Hindlimb muscle (tissue), 1 donor: ENCODE measurements at regions not wholly inside any gene's neighbourhood (a gene's known extent, or its start where the extent isn't known, plus 50 kb on each side); places are given as distances from the start of the nearest gene placed in this dataset.

Source experiments
- DNase-seq: peaks from one replicate; pipeline ENCODE4 v3.0.0-alpha.2; 2013

GRCh38 chr2:128473175-128474035 is 154.7 kb upstream of the HS6ST1 start:
- peak; percentile 88 for DNase-seq

- DNase-seq, result no peak
These were observed 155.6 kb upstream of the HS6ST1 start for GRCh38 chr2:128474036-128474955.

GRCh38 chr2:128474962-128475361 is 156.3 kb upstream of the HS6ST1 start:
- no peak for DNase-seq

- no peak for DNase-seq
These were observed 157.0 kb upstream of the HS6ST1 start for GRCh38 chr2:128475427-128476211.

GRCh38 chr2:128477026-128477820 is 158.6 kb upstream of the HS6ST1 start:
- DNase-seq, result no peak

- no peak for DNase-seq
These were observed 159.2 kb upstream of the HS6ST1 start for GRCh38 chr2:128477891-128478290.

GRCh38 chr2:128485761-128486639 is 167.3 kb upstream of the HS6ST1 start:
- no peak for DNase-seq

- DNase-seq, result no peak
These were observed 168.1 kb upstream of the HS6ST1 start for GRCh38 chr2:128486640-128487375.

- DNase-seq, result no peak
These were observed 169.2 kb upstream of the HS6ST1 start for GRCh38 chr2:128487650-128488387.

- DNase-seq, result no peak
These were observed 169.8 kb upstream of the HS6ST1 start for GRCh38 chr2:128488434-128488833.

- no peak for DNase-seq
These were observed 171.0 kb upstream of the HS6ST1 start for GRCh38 chr2:128489526-128490273.

- DNase-seq, result no peak
These were observed 171.7 kb upstream of the HS6ST1 start for GRCh38 chr2:128490321-128490720.

- DNase-seq, result no peak
These were observed 172.4 kb upstream of the HS6ST1 start for GRCh38 chr2:128490881-128491691.

- no peak for DNase-seq
These were observed 173.1 kb upstream of the HS6ST1 start for GRCh38 chr2:128491692-128492244.

- DNase-seq, result no peak
These were observed 174.5 kb upstream of the HS6ST1 start for GRCh38 chr2:128492966-128493811.

- no peak for DNase-seq
These were observed 175.2 kb upstream of the HS6ST1 start for GRCh38 chr2:128493880-128494279.
